ENCODE measurements at regions not wholly inside any gene's neighbourhood (a gene's known extent, or its start where the extent isn't known, plus 50 kb on each side); places are given as distances from the start of the nearest gene placed in this dataset.
"Not testable (repeated sequence)": the region's sequence is repeated elsewhere in the genome, so short reads cannot be mapped to it uniquely, and the experiment has no call there.

DNA sequence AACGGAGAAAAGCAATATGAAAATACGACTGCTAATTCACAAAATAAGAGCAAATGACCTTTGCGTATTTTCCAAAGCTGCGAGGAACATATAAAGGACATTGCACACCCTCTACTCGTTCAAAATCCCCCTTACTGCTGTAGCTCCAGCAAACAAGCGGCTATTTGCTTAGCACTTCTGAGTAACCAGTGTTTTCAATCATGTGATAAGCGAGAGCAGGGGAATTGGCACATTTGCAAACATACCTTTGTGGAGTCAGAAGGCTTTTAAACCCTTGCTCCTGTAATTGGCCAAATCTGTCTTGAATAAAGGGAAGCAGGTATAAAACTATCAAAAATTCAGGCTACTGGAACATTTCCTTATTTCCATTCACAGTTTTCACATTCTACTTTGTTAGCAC lies 610.2 kb downstream of the UBE2NL start:
- Mint-ChIP-seq H3K4me1 (no peaks in the 10 kb centered on the region), H3K36me3 (ENCODE audit: low read depth) (no peaks in the 10 kb centered on the region), H3K4me3 (no peak overlapping the region), H3K27me3 (no peaks in the 10 kb centered on the region), H3K9me3 (peaks cover 5% of the 10 kb centered on the region), H3K27ac (no peak overlapping the region)
- DNase-seq: no peak
- CTCF ChIA-PET: no interaction called here
- POLR2A ChIA-PET: no interaction called here

DNA sequence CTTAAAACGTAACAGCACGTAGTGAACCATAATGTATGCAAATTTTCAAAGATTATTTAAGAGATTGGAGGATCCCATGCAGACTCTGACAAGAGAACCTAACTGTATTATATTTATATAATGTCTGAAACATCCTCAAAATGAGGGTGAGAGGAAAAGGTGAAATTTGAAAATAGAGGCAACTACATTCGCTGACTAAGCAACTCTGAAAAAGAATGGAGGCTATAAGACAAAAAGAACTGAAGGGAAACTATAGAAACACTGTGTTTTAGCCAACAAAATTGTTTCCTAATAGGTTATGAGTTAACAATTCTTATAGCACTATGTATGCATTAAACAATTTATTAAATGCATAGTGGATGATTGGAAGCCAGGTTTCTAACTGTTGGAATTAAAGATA lies 648.0 kb downstream of the UBE2NL start:
- H3K27ac Mint-ChIP-seq: no peak overlapping the region
- ChIA-PET POLR2A (no interaction called here), CTCF (no interaction called here)
- H3K27me3 Mint-ChIP-seq: no peaks in the 10 kb centered on the region
- H3K4me1 Mint-ChIP-seq: no peaks in the 10 kb centered on the region
- H3K9me3 Mint-ChIP-seq: no peaks in the 10 kb centered on the region
- DNase-seq: no peak
- H3K4me3 Mint-ChIP-seq: no peak overlapping the region
- no peaks in the 10 kb centered on the region for H3K36me3 Mint-ChIP-seq (ENCODE audit: low read depth)

DNA sequence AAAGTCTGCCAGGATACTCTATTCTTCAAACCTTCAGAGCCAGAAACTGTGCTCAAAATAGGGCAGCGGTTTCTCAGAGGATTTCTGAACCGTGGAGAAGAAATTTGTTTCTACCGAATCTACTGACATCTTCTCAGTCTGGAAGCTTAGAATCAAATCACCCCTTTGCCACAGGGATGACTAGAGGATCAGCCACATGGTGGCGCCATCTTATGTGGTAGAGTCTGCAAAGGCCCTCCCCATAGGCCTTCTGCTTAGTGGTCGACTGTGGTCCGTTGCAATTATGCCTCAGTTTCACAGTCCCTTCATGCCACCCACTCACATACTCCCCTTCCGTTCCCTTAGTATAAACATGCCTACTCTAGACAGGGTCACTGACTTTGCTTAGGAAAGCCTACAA lies 680.7 kb upstream of the SPANXN1 start:
- peaks cover 4% of the 10 kb centered on the region for H3K9me3 Mint-ChIP-seq
- H3K4me1 Mint-ChIP-seq: no peaks in the 10 kb centered on the region
- no peaks in the 10 kb centered on the region for H3K36me3 Mint-ChIP-seq (ENCODE audit: low read depth)
- ChIA-PET CTCF (no interaction called here), POLR2A (no interaction called here)
- H3K27ac Mint-ChIP-seq: no peak overlapping the region
- DNase-seq: no peak
- H3K27me3 Mint-ChIP-seq: no peaks in the 10 kb centered on the region
- H3K4me3 Mint-ChIP-seq: no peak overlapping the region

DNA sequence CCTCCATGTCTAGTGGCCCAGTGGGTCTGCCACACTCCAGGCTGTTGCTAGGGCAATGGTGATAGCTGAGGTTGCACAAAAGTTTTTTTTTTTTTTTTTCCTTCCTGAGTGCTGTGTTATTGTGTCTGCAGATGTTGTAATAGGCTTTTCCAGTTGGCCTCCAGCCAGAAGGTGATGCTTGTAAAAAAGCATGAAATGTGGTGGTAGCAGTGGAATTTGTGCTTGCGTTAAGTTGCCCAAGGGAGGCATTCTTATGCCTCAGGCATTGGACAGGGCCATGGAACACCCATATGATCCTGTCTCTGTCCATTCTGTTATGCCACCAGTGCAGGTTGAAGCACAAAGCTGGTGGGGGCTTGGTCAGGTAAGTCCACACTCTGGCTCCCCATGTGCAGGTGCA lies 660.5 kb upstream of the SPANXN1 start:
- H3K9me3 Mint-ChIP-seq: no peaks in the 10 kb centered on the region
- no peaks in the 10 kb centered on the region for H3K36me3 Mint-ChIP-seq (ENCODE audit: low read depth)
- H3K27ac Mint-ChIP-seq: no peak overlapping the region
- CTCF ChIA-PET: no interaction called here
- POLR2A ChIA-PET: no interaction called here
- no peak for DNase-seq
- no peak overlapping the region for H3K4me3 Mint-ChIP-seq
- no peaks in the 10 kb centered on the region for H3K27me3 Mint-ChIP-seq
- H3K4me1 Mint-ChIP-seq: no peaks in the 10 kb centered on the region

DNA sequence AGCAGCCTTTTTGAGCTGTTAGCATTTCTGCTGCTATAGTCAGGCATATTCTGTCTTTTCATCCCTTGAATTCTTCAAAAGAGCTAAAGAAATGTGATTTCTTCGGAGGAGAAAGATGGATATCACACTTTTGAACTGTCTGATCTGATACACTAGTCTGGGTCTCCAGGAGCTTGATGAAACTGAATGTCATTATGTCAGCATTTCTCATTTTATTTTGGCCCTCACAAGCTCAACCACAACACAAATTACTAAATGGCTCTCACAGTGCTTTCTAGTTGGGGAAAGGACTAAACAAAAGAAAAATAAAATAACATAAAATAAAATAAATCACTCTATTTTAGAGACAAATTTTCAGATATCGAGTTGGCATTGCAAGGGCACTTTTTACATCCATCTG lies 655.3 kb upstream of the SPANXN1 start:
- H3K27ac Mint-ChIP-seq: no peak overlapping the region
- no peaks in the 10 kb centered on the region for H3K9me3 Mint-ChIP-seq
- ChIA-PET POLR2A (no interaction called here), CTCF (no interaction called here)
- H3K4me1 Mint-ChIP-seq: no peaks in the 10 kb centered on the region
- H3K4me3 Mint-ChIP-seq: no peak overlapping the region
- no peaks in the 10 kb centered on the region for H3K27me3 Mint-ChIP-seq
- no peaks in the 10 kb centered on the region for H3K36me3 Mint-ChIP-seq (ENCODE audit: low read depth)
- DNase-seq: no peak

DNA sequence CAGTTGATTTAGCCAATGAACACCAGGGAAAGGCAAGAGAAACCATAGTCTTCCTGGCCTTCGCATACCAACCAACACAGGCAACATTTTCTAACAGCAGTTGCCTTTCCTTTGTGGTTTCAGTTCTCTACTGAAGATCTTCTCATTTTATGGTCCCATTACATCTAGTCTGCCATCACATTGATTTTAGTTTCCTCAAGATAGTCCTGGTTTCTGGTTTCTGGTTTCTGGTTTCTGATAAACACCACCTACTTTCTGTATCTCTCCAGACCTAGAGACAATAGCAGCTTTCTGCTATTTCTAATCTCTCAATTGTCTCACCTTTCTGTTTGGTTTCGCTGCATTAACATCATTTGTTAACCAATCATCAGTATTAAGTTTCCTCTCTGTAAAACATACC lies 646.3 kb upstream of the SPANXN1 start:
- CTCF ChIA-PET: no interaction called here
- Mint-ChIP-seq H3K4me3 (no peak overlapping the region), H3K9me3 (peaks cover 4% of the 10 kb centered on the region), H3K36me3 (ENCODE audit: low read depth) (no peaks in the 10 kb centered on the region), H3K27ac (no peak overlapping the region), H3K27me3 (no peaks in the 10 kb centered on the region), H3K4me1 (no peaks in the 10 kb centered on the region)
- POLR2A ChIA-PET: no interaction called here
- no peak for DNase-seq

DNA sequence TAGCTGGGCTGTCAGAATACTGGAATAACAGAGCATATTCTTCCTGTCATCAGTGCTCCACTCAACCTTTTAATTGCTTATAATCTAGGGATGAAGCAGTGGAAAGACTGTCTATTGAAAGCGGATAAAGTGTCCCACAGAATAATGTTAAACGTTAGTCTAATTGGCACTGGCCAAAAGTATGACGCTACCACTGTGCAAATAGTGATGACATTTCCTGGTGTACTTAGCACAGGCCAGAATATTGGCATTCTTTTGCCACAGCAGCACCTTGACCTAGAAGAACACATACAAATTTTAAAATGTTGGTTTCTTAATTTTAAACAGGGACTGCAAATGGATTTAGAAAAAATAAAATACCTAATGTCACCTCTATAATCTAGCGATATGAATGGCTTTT lies 635.2 kb upstream of the SPANXN1 start:
- no peak overlapping the region for H3K4me3 Mint-ChIP-seq
- no peaks in the 10 kb centered on the region for H3K9me3 Mint-ChIP-seq
- DNase-seq: no peak
- no peaks in the 10 kb centered on the region for H3K27me3 Mint-ChIP-seq
- CTCF ChIA-PET: no interaction called here
- H3K4me1 Mint-ChIP-seq: no peaks in the 10 kb centered on the region
- no peak overlapping the region for H3K27ac Mint-ChIP-seq
- POLR2A ChIA-PET: no interaction called here
- no peaks in the 10 kb centered on the region for H3K36me3 Mint-ChIP-seq (ENCODE audit: low read depth)

DNA sequence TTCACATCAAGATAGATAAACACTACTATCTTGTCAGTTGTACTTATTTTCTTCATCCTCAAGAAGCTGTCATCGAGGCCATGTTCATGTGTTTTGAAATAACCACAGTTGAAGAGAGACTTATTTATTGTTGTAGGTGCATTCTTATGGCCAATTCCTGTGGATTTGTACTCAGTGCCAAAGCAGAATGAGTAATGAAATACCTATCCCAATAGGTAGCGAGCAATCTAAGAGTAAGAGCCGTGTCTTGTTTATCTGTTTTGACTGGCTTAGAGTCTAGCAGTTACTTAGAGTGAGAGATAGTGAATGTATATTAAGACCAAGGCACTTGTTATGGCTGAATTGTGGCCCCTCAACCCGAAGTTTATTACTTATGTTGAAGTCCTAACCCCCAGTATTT lies 631.0 kb upstream of the SPANXN1 start:
- CTCF ChIA-PET: interaction anchor here (1.5 kb wide), 1 partner anchor 11 kb away, joined by 3 read pairs; no protein-coding TSS in a partner anchor
- DNase-seq: no peak
- Mint-ChIP-seq H3K9me3 (no peaks in the 10 kb centered on the region), H3K27ac (no peak overlapping the region), H3K27me3 (no peaks in the 10 kb centered on the region), H3K36me3 (ENCODE audit: low read depth) (no peaks in the 10 kb centered on the region), H3K4me3 (no peak overlapping the region), H3K4me1 (no peaks in the 10 kb centered on the region)
- POLR2A ChIA-PET: no interaction called here

DNA sequence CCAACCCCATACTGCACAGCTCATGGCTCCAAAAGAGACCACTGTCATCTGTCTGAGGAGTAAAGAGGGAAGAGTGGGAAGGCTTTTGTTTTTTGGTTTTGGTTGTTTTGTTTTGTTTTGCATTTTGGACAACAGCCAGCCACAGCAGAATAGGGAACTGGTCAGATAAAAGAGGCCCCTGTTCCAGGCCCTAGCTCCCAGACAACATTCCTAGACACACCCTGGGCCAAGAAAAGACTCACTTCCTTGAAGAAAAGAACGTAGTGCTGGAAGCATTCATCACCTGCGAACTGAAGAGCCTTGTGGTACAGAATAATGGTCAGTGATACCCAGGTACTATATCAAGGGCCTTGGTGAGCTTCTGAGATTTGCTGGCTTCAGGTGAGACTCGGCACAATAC lies 619.4 kb upstream of the SPANXN1 start:
- no peak for DNase-seq
- ChIA-PET POLR2A (no interaction called here), CTCF (no interaction called here)
- Mint-ChIP-seq H3K27me3 (no peaks in the 10 kb centered on the region), H3K4me3 (no peak overlapping the region), H3K9me3 (peaks cover 9% of the 10 kb centered on the region), H3K4me1 (no peaks in the 10 kb centered on the region), H3K27ac (no peak overlapping the region), H3K36me3 (ENCODE audit: low read depth) (no peaks in the 10 kb centered on the region)

DNA sequence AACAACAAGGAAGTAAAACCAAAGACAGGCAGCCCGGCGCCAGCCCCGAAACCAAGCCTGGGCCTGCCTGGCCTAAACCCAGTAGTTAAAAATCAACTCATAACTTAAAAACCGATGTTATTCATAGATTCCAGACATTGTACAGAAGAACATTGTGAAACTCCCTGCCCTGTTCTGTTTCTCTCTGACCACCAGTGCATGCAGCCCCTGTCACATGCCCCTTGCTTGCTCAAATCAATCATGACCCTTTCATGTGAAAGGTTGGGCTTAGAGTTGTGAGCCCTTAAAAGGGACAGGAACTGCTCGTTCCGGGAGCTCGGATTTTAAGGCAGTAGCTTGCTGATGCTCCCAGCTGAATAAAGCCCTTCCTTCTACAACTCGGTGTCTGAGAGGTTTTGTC lies 612.9 kb upstream of the SPANXN1 start:
- H3K27me3 Mint-ChIP-seq; POLR2A ChIA-PET; H3K36me3 Mint-ChIP-seq (ENCODE audit: low read depth); CTCF ChIA-PET; H3K4me1 Mint-ChIP-seq; DNase-seq; H3K27ac Mint-ChIP-seq; H3K4me3 Mint-ChIP-seq; H3K9me3 Mint-ChIP-seq: not testable (repeated sequence)

DNA sequence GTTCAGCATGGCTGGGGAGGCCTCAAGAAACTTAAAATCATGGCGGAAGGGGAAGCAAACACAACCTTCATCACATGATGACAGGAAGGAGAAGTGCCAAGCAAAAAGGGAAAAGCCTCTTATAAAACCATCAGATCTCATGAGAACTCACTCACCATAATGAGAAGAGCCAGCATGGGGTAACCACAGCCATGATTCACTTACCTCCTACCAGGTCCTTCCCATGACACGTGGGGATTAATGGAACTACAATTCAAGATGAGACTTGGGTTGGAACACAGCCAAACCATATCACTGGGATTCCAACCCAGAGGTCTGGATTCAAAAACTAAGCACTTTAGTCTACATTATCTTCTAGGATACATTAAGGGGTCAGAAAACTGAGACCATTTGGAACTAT lies 609.6 kb upstream of the SPANXN1 start:
- Mint-ChIP-seq H3K4me1 (no peaks in the 10 kb centered on the region), H3K27ac (no peak overlapping the region), H3K27me3 (no peaks in the 10 kb centered on the region), H3K36me3 (ENCODE audit: low read depth) (no peaks in the 10 kb centered on the region), H3K9me3 (peaks cover 4% of the 10 kb centered on the region), H3K4me3 (no peak overlapping the region)
- no peak for DNase-seq
- ChIA-PET POLR2A (no interaction called here), CTCF (no interaction called here)

DNA sequence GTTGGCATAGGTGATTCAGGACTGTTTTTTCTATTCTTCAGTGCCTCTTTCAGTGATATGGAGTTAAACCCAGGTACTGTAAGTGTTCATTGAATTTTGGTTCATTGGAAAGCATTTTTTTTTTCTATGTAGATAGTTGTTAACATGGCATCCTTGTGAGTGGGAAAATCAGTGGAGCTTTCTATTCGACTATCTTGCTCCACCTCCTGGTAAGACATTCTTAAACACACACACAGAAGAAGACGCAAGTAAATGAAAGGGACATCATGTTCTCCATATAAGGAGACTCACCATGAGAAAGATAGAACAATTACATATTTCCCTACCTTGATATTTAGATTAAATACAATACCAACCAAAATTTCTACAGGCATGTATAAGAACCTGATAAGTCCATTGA lies 598.5 kb upstream of the SPANXN1 start:
- POLR2A ChIA-PET: no interaction called here
- no peak for DNase-seq
- H3K9me3 Mint-ChIP-seq: peaks cover 4% of the 10 kb centered on the region
- H3K27me3 Mint-ChIP-seq: no peaks in the 10 kb centered on the region
- H3K4me1 Mint-ChIP-seq: no peaks in the 10 kb centered on the region
- CTCF ChIA-PET: no interaction called here
- H3K36me3 Mint-ChIP-seq (ENCODE audit: low read depth): no peaks in the 10 kb centered on the region
- H3K4me3 Mint-ChIP-seq: no peak overlapping the region
- H3K27ac Mint-ChIP-seq: no peak overlapping the region

DNA sequence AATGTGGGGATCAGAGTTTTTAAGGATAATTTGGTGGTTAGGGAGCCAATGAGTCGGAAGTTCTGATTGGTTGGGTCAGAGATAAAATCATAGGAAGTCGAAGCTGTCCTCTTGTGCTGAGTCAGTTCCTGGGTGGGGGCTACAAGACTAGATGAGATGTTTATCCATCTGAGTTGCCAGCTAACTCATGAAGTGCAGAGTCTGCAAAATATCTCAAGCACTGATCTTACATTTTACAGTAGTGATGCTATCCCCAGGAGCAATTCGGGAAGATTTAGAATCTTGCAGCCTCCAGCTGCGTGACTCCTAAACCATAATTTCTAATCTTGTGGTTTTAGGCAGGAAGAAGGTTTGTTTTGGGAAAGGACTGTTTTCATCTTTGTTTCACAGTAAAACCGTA lies 565.8 kb upstream of the SPANXN1 start:
- ChIA-PET CTCF (no interaction called here), POLR2A (no interaction called here)
- Mint-ChIP-seq H3K27me3 (no peaks in the 10 kb centered on the region), H3K9me3 (no peaks in the 10 kb centered on the region), H3K36me3 (ENCODE audit: low read depth) (no peaks in the 10 kb centered on the region), H3K4me3 (no peak overlapping the region), H3K4me1 (no peaks in the 10 kb centered on the region), H3K27ac (no peak overlapping the region)
- no peak for DNase-seq

DNA sequence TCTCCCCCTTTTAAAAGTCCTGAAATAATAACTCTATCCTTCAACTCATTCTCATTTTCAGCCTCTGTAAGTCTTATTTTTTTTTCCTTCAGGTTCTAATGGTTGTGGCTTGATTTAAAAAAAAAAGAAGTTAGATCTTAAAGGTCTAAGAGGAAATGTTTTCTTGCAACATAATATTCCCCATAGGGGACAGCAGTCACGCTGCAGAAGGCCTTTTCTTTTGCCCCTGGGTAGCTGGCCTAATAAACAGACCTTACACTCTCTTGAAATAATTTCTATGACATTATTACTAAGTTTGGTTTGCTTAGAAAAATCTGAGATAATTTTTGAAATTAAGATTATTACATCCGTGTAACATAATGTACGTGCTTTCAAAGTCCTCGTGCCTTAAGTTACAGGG lies 564.1 kb upstream of the SPANXN1 start:
- no peak overlapping the region for H3K27ac Mint-ChIP-seq
- no peaks in the 10 kb centered on the region for H3K4me1 Mint-ChIP-seq
- ChIA-PET CTCF (no interaction called here), POLR2A (no interaction called here)
- no peak overlapping the region for H3K4me3 Mint-ChIP-seq
- no peak for DNase-seq
- no peaks in the 10 kb centered on the region for H3K9me3 Mint-ChIP-seq
- H3K27me3 Mint-ChIP-seq: no peaks in the 10 kb centered on the region
- no peaks in the 10 kb centered on the region for H3K36me3 Mint-ChIP-seq (ENCODE audit: low read depth)

DNA sequence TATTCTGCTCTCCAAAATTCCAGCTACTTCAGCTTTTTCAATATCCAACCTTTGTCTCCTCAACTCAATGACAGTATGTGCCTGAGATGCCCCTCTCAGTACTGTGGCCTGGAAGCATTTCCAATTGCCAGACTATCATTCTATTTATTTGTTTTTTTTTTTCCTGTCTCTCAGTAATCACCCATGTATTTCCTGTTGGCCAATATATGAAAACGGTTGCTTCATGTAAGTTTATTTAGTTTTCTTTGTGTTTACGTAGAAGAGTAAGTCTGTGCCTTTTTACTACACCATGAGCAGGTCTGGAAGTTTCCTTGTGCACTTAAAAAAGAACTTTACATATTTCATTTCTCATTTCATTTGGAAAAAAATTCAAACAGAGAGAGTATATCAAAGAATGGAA lies 537.5 kb upstream of the SPANXN1 start:
- no peak overlapping the region for H3K27ac Mint-ChIP-seq
- DNase-seq: no peak
- CTCF ChIA-PET: no interaction called here
- POLR2A ChIA-PET: no interaction called here
- no peaks in the 10 kb centered on the region for H3K36me3 Mint-ChIP-seq (ENCODE audit: low read depth)
- H3K4me3 Mint-ChIP-seq: no peak overlapping the region
- H3K9me3 Mint-ChIP-seq: no peaks in the 10 kb centered on the region
- H3K27me3 Mint-ChIP-seq: no peaks in the 10 kb centered on the region
- H3K4me1 Mint-ChIP-seq: no peaks in the 10 kb centered on the region

Data from activated CD4-positive, alpha-beta T cell treated with anti-CD3 and anti-CD28 coated beads, Interleukin-2, amount 10 ng/mL, durations not matched to agents 7 days and 5 days (primary cell).